ENCODE measurements at regions not wholly inside any gene's neighbourhood (a gene's known extent, or its start where the extent isn't known, plus 50 kb on each side); places are given as distances from the start of the nearest gene placed in this dataset.

GRCh38 chr2:120434492-120435308, 88.8 kb downstream of the INHBB start:
- no peaks in the 10 kb centered on the region for H3K79me2 ChIP-seq (ENCODE audit: control insufficient read depth, insufficient read depth, low read length)
- no peak overlapping the region for H2AFZ ChIP-seq (ENCODE audit: low read depth, low read length)
- BruUV-seq (replicated peaks), result no TSS peak
- in situ Hi-C loops (cut with MboI), result no loop called here
- H3K36me3 ChIP-seq (ENCODE audit: control insufficient read depth, insufficient read depth, low read length), result no peaks in the 10 kb centered on the region
- intact Hi-C loops (cut with micrococcal nuclease), result no loop called here
- CTCF ChIA-PET (ENCODE audit: low intra/inter-chr PET ratio), result no interaction called here
- POLR2A ChIA-PET, result interaction anchor here (0.6 kb wide), 1 partner anchor 520 kb away, joined by 3 read pairs; no protein-coding TSS in a partner anchor
- peaks cover 3% of the 10 kb centered on the region for H3K9me1 ChIP-seq (ENCODE audit: control insufficient read depth, insufficient read depth, low read length)
- H3K4me3 ChIP-seq, result no peak overlapping the region
- H3K4me2 ChIP-seq (ENCODE audit: insufficient read depth, low read length), result no peak overlapping the region
- H3K27me3 ChIP-seq (ENCODE audit: control insufficient read depth in 2 of 2, insufficient read depth in 2 of 2, low read length in 2 of 2), result peaks cover 10 to 68% of the 10 kb centered on the region in 2 experiments; a peak in 4 of 5 replicates
- no peak for FAIRE-seq
- ATAC-seq, result no peak
- H3K27ac ChIP-seq (ENCODE audit: extremely low read depth, low read depth, low read length), result no peak overlapping the region
- no peaks in the 10 kb centered on the region for H3K9me3 ChIP-seq (replicated peaks; ENCODE audit: control insufficient read depth, insufficient read depth, low read depth, low read length)
- H3K9ac ChIP-seq (ENCODE audit: insufficient read depth in 1 of 2, low read depth in 2 of 2, low read length in 2 of 2), result no peak overlapping the region; a peak in 1 of 4 replicates
- no peak for DNase-seq (ENCODE audit: extremely low read depth in 1 of 4, low spot score in 3 of 4)
- peaks cover 5% of the 10 kb centered on the region; the same call in 1 of the 2 replicates for H4K20me1 ChIP-seq (replicated peaks; ENCODE audit: control insufficient read depth, insufficient read depth, low read length)
- under 1% methylated on average over 22 of the region's 22 CpGs for WGBS (ENCODE audit: insufficient coverage, low coverage, missing lambda C conversion rate)
- no peaks in the 10 kb centered on the region for H3K4me1 ChIP-seq (replicated peaks in 1 of 2; ENCODE audit: control insufficient read depth in 2 of 2, insufficient read depth in 2 of 2, low read length in 2 of 2)
- TF ChIP-seq PKNOX1 (IDR thresholded peaks at IDR 0.05), result no peak
- no peak for TF ChIP-seq KHSRP (IDR thresholded peaks at IDR 0.05)
- no peak for TF ChIP-seq TCF3 (CRISPR knock-in tag; IDR thresholded peaks at IDR 0.05)
- TF ChIP-seq LEF1 (IDR thresholded peaks at IDR 0.05), result no peak
- no peak for TF ChIP-seq ZNF395 (CRISPR knock-in tag; IDR thresholded peaks at IDR 0.05)
- TF ChIP-seq RCOR1 (IDR thresholded peaks at IDR 0.05; ENCODE audit: borderline replicate concordance in 1 of 2, low read depth in 2 of 2, low read length in 2 of 2), result no peak
- no peak for TF ChIP-seq CREBBP (IDR thresholded peaks at IDR 0.05; ENCODE audit: low read depth, low read length)
- TF ChIP-seq MCM3 (IDR thresholded peaks at IDR 0.05), result no peak
- TF ChIP-seq E4F1 (CRISPR knock-in tag; IDR thresholded peaks at IDR 0.05; ENCODE audit: borderline replicate concordance), result no peak
- TF ChIP-seq SRSF3 (IDR thresholded peaks at IDR 0.05; ENCODE audit: insufficient read depth, low read length), result no peak
- TF ChIP-seq CBX3 (IDR thresholded peaks at IDR 0.05; ENCODE audit: borderline replicate concordance in 1 of 2, low read length in 2 of 2), result no peak
- no peak for TF ChIP-seq ELF1 (tag; IDR thresholded peaks at IDR 0.05)
- no peak for TF ChIP-seq ZNF644 (tag; IDR thresholded peaks at IDR 0.05; ENCODE audit: low read depth)
- TF ChIP-seq CTCF (IDR thresholded peaks at IDR 0.05 in 2 of 3, conservative IDR thresholded peaks at IDR 0.05 in 1 of 3; ENCODE audit: insufficient read depth in 2 of 3, low read depth in 1 of 3, low read length in 3 of 3), result no peak
- TF ChIP-seq HES1 (IDR thresholded peaks at IDR 0.05; ENCODE audit: low read depth), result no peak
